ENCODE measurements at regions not wholly inside any gene's neighbourhood (a gene's known extent, or its start where the extent isn't known, plus 50 kb on each side); places are given as distances from the start of the nearest gene placed in this dataset.

DNA sequence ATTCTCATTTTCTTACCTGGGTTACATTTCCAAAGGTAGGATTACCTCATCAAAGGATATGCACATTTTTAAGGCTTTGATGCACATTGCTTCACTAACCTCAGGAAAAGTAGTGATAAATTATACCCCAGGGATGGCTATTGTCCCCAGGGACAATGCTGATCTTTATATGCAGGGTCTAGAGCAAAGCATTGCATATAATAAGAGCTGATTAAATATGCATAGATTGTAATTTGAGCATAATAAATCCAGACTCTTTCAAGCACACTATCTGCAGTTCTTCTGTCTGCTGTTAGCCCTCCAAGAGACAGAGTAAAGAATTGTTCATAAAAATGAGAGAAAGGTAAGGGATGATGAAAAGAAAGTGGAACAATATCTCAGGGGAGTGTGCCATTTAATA, 57.3 kb upstream of the SYT13 start:
- no peak for TF ChIP-seq CTCF (IDR thresholded peaks at IDR 0.05)
- Histone ChIP-seq H3K27ac (no peak overlapping the region), H3K4me1 (peaks cover 14% of the 10 kb centered on the region), H3K36me3 (no peaks in the 10 kb centered on the region), H3K4me3 (no peak overlapping the region), H3K9me3 (no peaks in the 10 kb centered on the region), H3K27me3 (ENCODE audit: low read depth) (peaks cover 7% of the 10 kb centered on the region)
- ATAC-seq (no peak), DNase-seq (no peak)
- intact Hi-C loops (cut with DNase I), result no loop called here

DNA sequence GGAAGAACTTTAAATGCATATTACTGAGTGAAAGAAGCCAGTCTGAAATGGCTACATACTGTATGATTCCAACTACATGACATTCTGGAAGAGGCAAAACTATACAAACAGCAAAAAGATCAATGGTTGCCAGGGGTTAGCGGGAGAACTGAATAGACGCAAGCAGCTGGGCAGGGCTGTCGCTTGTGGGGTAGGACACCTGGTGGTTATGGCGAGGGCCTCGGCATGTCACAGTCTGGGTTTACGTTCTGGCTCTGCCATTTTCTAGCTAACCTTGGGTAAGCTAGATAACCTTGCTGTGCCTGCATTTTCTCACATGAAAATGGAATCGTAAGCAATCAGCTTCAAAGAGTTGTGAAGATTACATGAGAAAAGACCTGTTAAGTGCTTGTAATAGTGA, 55.2 kb upstream of the SYT13 start:
- Histone ChIP-seq H3K36me3 (no peaks in the 10 kb centered on the region), H3K4me3 (no peak overlapping the region), H3K9me3 (no peaks in the 10 kb centered on the region), H3K27ac (no peak overlapping the region), H3K27me3 (ENCODE audit: low read depth) (peaks cover 7% of the 10 kb centered on the region), H3K4me1 (peaks cover 14% of the 10 kb centered on the region)
- TF ChIP-seq CTCF (IDR thresholded peaks at IDR 0.05), result no peak
- ATAC-seq (no peak), DNase-seq (no peak)
- intact Hi-C loops (cut with DNase I), result no loop called here

DNA sequence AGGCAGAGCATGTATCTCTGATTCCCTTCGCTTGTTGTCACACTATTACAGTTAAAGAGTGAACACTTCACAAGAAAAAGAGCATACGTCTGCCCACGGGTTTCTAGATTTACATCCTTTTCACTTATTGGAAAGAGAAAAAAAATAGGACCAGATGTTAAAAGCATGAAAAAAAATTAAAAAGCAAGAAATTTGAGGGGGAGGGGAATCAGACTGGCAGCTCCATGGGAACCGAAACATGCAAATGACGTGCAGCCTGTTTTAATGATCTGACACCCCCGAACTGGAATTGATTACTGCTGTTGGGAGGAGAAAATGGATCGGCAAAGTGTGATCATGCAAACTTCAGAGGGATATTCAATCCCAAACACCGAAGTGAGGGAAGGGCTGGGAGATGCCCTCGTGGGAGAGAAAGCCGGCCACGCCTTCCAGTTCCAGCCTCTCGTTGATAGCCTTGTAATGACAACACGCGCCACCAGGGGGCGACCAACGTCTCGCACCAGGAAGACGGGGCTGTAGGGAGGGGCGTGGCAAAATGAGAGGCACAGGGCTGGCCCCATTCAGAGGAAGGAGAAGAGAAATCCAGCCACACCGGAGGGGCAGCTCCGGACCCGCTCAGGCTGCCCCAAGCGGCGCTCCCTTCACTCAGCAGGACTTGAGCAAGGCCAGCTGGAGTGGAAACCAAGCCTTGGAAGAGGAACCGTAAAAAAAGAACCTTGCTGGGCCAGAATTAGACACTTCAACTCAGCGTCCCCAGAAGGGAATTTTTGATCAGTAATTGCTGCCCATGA, 53.8 kb upstream of the SYT13 start:
- Histone ChIP-seq H3K9me3 (no peaks in the 10 kb centered on the region), H3K27ac (peak overlapping the region; percentile 15), H3K36me3 (no peaks in the 10 kb centered on the region), H3K4me1 (peaks cover 14% of the 10 kb centered on the region), H3K27me3 (ENCODE audit: low read depth) (peaks cover 7% of the 10 kb centered on the region), H3K4me3 (peak overlapping the region; percentile 39)
- intact Hi-C loops (cut with DNase I), result no loop called here
- TF ChIP-seq CTCF (IDR thresholded peaks at IDR 0.05), result peak; percentile 94
- ATAC-seq (peak; percentile 98), DNase-seq (peak; percentile 97)

GRCh38 chr11:45337583-45338360, 51.6 kb upstream of the SYT13 start:
- no peaks in the 10 kb centered on the region for H3K9me3 ChIP-seq
- no peak overlapping the region for H3K4me3 ChIP-seq
- peaks cover 19% of the 10 kb centered on the region for H3K4me1 ChIP-seq
- H3K27ac ChIP-seq, result no peak overlapping the region
- ATAC-seq (no peak), DNase-seq (no peak)
- no peak for TF ChIP-seq CTCF (IDR thresholded peaks at IDR 0.05)
- no peaks in the 10 kb centered on the region for H3K27me3 ChIP-seq (ENCODE audit: low read depth)
- H3K36me3 ChIP-seq, result no peaks in the 10 kb centered on the region
- intact Hi-C loops (cut with DNase I), result no loop called here

DNA sequence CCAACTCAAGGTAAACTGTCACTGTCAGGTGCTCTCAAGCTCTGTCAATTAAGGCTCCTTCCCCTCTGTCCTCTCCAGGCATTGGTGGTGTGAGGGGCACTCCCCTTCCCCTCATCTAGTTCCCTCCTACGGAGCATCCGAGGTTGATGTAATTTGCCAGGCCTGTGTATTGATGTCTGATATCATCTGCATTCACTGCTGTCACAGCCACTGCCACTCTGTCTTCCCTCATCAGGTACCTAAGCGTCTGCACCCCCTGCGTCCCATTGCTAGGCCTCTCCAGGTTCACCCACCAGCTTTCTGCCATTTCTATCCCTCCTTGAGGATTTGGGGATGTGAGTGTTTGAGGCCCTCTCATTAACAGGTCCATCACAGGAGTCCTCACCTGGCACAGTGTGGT, 50.0 kb upstream of the SYT13 start:
- no peaks in the 10 kb centered on the region for H3K36me3 ChIP-seq
- ATAC-seq, result no peak
- H3K9me3 ChIP-seq, result no peaks in the 10 kb centered on the region
- no peaks in the 10 kb centered on the region for H3K27me3 ChIP-seq (ENCODE audit: low read depth)
- H3K4me3 ChIP-seq, result no peak overlapping the region
- H3K4me1 ChIP-seq, result peaks cover 22% of the 10 kb centered on the region
- H3K27ac ChIP-seq, result no peak overlapping the region
- no peak for TF ChIP-seq CTCF (IDR thresholded peaks at IDR 0.05)
- no peak for DNase-seq
- intact Hi-C loops (cut with DNase I), result no loop called here
